D721Med (cell line): ENCODE measurements at regions not wholly inside any gene's neighbourhood (a gene's known extent, or its start where the extent isn't known, plus 50 kb on each side); places are given as distances from the start of the nearest gene placed in this dataset.
"Not testable (repeated sequence)": the region's sequence is repeated elsewhere in the genome, so short reads cannot be mapped to it uniquely, and the experiment has no call there.

ENCODE experiments used
- DNase-seq: peaks from one replicate; pipeline ENCODE4 v3.0.0; 2011; ENCODE audit warnings: low spot score; ENCODE audit not compliant: insufficient read length
- FAIRE-seq: peaks from 2 replicates; lab custom pipeline; 2011; peaks lifted over from hg19 to GRCh38; lab: Jason Lieb, UNC
- TF ChIP-seq, protein P1 (sequence below): IDR thresholded peaks from 2 replicates; pipeline ENCODE4 v1.5.1; 2012; ENCODE audit warnings: mild to moderate bottlenecking, control low read depth; ENCODE audit not compliant: insufficient read depth; ENCODE audit errors: missing control alignments

DNA sequence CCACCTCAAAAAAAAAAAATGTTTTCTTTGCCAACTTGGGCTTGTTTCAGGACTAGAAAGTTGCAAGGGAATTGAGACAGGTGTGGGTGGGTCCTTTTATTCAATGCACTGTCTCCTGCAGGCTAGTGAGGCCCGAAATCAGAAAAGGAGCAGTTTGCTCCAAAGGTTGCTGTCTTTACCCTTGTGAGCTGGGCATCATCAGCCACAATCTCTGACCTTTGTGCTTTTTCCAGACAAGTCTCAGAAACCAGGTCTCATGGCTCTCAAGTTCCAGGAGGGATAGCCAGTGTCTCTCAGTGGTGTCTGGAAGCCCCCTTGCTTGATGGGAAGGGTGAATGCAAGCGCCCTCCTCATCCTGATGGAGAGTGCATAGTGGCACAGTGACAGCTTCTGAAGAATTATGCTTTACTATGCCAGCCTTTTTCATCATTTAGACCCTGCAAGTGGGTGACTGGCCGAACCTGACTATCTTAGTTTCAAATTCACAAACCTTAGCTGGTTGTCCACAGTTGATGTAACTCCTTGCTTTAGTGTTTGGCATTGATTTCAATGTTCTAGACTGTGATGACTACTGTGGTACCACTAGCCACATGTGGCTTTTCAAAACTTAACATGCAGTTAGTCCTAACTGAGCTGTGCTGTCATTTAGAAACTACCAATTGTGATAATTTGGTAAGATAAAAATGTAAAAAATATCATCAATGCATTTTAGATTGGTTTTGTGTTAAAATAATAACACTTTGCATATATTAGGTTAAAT, 468.6 kb downstream of the GADD45G start:
- DNase-seq (no peak), FAIRE-seq (no peak)
- TF ChIP-seq, protein P1, sequence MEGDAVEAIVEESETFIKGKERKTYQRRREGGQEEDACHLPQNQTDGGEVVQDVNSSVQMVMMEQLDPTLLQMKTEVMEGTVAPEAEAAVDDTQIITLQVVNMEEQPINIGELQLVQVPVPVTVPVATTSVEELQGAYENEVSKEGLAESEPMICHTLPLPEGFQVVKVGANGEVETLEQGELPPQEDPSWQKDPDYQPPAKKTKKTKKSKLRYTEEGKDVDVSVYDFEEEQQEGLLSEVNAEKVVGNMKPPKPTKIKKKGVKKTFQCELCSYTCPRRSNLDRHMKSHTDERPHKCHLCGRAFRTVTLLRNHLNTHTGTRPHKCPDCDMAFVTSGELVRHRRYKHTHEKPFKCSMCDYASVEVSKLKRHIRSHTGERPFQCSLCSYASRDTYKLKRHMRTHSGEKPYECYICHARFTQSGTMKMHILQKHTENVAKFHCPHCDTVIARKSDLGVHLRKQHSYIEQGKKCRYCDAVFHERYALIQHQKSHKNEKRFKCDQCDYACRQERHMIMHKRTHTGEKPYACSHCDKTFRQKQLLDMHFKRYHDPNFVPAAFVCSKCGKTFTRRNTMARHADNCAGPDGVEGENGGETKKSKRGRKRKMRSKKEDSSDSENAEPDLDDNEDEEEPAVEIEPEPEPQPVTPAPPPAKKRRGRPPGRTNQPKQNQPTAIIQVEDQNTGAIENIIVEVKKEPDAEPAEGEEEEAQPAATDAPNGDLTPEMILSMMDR: no peak

DNA sequence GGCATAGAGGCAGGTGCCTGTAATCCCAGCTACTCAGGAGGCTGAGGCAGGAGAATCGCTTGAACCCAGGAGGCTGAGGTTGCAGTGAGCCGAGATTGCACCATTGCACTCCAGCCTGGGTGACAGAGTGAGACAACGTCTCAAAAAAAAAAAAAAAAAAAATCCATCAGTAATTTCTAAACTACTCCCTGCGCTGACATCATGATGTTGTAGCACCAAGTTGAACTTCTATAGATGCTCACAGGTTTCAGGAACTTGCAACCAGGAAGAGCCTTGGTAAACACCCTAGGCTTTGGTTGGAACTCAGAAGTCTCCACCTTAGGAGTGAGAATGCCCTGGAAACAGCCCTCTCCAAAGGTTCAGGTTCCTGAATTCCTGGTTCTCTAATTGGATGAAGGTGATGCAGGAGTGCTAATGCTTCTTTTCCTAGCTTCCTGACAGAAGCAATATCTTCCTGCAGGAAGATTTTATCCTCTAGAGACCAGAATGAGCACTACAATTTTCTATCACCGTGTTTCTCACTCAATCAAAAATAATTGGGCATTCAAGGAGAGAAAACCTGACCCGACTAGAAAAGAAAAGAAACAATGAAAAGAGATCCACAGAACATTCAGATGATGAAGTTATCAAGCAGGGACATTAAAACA, 469.6 kb downstream of the GADD45G start:
- DNase-seq (no peak), FAIRE-seq (no peak)
- TF ChIP-seq, protein P1: no peak

DNA sequence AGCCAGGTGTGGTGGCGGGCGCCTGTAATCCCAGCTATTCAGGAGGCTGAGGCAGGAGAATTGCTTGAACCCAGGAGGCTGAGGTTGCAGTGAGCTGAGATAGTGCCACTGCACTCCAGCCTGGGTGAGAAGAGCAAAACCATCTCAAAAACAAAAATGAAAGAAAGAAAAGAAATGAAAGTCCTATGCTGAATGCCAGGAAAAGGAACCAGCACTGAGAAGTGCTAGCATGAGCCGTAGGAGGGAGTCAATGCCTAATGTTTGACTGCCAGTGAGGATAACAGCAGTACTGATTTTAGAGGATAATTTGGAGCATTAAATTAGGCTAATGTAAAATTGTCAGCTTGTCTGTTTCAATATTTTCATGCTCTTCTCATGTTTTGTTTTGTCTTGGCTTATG, 472.8 kb downstream of the GADD45G start:
- FAIRE-seq, DNase-seq: not testable (repeated sequence)

DNA sequence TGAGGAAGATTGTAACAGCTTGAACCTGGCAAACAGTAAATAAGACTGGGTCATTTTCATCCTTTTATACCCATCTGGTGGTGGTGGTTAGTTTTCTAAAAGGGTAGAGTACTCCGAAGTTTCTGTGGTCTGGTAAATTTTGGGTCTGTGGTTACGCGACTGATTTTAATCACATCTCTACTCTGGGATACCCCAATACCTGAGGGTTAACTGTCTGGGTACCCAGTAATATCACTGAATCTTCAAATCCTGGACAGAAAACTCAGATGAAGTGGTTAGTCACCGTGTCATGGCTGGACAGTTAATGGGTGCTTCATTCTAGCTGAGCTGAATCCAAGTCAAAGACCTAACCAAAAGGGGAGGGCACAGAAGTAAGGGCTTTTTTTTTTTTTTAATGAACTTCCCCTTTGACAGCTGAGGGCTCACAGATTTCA, 474.2 kb downstream of the GADD45G start:
- no peak for FAIRE-seq
- TF ChIP-seq, protein P1: no peak

DNA sequence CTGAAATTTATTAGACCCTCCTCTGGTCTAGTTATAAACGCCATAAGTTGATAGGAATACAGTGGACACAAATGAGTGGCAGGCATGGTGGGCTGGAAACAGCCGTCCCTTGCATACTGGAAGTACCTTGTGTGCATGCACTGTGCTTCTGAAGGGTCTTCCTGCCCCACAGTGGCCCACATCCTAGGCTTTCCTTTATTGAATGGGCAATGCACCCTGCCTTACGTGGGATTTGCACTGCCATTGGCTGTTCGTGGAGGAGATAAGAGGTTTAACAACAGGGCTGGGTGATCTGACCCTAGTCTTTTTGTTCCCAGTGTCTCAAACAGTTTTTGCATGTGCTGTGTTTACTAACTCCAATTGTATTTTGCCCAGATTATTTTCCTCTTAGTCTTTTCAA, 480.8 kb downstream of the GADD45G start:
- no peak for DNase-seq
- TF ChIP-seq, protein P1: no peak
- peak; percentile 60 for FAIRE-seq

More for the DNA sequence above, 474.2 kb downstream of the GADD45G start:
- no peak for DNase-seq

DNA sequence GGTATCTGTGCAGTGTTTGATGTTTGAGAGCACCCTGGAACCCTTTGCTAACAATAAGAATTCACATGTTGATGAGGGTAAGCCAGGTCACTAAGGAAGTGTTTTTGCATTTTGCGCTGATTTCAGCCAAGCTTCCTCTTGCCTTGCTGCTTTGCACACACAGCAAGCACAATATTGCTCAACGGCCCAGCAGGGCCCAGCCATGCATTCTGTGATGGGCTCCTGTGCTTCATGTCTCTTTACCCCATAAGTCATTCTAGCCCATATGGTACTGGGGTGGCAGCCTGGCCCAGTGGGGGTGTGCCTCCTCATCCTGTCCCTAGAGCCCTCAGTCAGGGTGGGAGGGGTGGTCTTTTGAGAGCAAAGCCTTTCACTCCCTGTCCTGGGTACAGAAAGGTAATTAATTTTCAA, 481.3 kb downstream of the GADD45G start:
- FAIRE-seq (no peak), DNase-seq (no peak)
- TF ChIP-seq, protein P1: no peak

DNA sequence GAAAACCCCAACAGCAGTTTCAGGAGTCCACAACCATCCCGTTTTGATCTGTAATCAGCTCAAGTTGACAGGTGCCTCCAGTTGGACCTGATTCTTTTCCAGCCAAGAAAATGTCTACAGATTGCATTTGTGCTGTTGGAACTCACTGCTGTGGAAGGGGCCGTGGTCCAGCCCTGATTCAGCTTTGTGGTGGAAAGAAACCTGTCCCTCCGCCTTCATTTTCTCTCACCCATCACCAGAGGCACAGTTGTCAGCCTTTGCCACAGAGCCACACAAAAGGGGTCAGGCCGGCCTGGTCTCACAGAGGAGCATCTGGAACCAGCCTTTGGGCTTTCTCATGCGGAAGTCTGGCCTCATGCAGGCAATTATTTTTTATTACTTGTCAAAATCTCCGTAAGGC, 483.6 kb downstream of the GADD45G start:
- TF ChIP-seq, protein P1: no peak
- no peak for FAIRE-seq
- no peak for DNase-seq
